HepG2 (cell line): ENCODE measurements at regions not wholly inside any gene's neighbourhood (a gene's known extent, or its start where the extent isn't known, plus 50 kb on each side); places are given as distances from the start of the nearest gene placed in this dataset.

Experiments
- ATAC-seq: fragments of 200-7000 bp; cut with Tn5 transposase; 3 replicates; pipeline ENCODE4 v1.9.1; 2020; ENCODE audit warnings: mild to moderate bottlenecking, moderate library complexity
- BruUV-seq: library from RNA; stranded (reverse); fragments of 400-500 nt; replicated peaks from 2 replicates; lab custom pipeline; 2021; lab: Mats Ljungman, UMichigan
- CTCF ChIA-PET: fragments of 300-600 bp; formaldehyde crosslinking; extraction: SDS; loops from one replicate; lab custom pipeline; 2021; ENCODE audit warnings: low total read pairs, inconsistent platforms, low intra/inter-chr PET ratio; lab: Yijun Ruan, JAX
- POLR2A ChIA-PET: fragments of 350-600 bp; sonication (Branson Sonifier 250); formaldehyde crosslinking; loops from one replicate; lab custom pipeline; 2020; ENCODE audit warnings: antibody characterized with exemption, inconsistent platforms; lab: Yijun Ruan, JAX
- DNase-seq: peaks from one replicate; pipeline ENCODE4 v3.0.0-alpha.2; 2015; ENCODE audit warnings: low spot score
- FAIRE-seq: peaks from 3 replicates; lab custom pipeline; 2011; peaks lifted over from hg19 to GRCh38; lab: Jason Lieb, UNC
- H2AFZ ChIP-seq: one replicate; pipeline ENCODE4 v1.6.1; 2011; ENCODE audit warnings: low read length, inconsistent platforms
- H3K27ac ChIP-seq: fragments of 300-600 bp; 3 replicates; pipeline ENCODE4 v1.8.0; 2011; ENCODE audit warnings: mixed run types, mild to moderate bottlenecking, mixed read lengths, low read length, inconsistent platforms; ENCODE audit not compliant: insufficient read depth; ENCODE audit errors: extremely low read length
- H3K27me3 ChIP-seq, 2 experiments: fragments of 200-600 bp in 1 of 2; 2 replicates in 1 of 2; 3 replicates in 1 of 2; pipeline versions ENCODE4 v1.6.0 to v1.8.0; 2011; ENCODE audit warnings: low read length in 2 of 2, mild to moderate bottlenecking in 2 of 2, moderate library complexity in 2 of 2, inconsistent platforms in 1 of 2; ENCODE audit not compliant: insufficient read depth in 2 of 2, control insufficient read depth in 1 of 2
- H3K36me3 ChIP-seq, 2 experiments: fragments of 200-600 bp in 1 of 2; replicated peaks in 1 of 2; 2 replicates in 1 of 2; 3 replicates in 1 of 2; pipeline versions ENCODE4 v1.5.1 to v1.8.0; 2011; ENCODE audit warnings: low read length in 2 of 2, inconsistent platforms in 1 of 2; ENCODE audit not compliant: insufficient read depth in 2 of 2, control insufficient read depth in 1 of 2
- H3K4me1 ChIP-seq: 2 replicates; pipeline ENCODE4 v1.5.1; 2012; ENCODE audit warnings: low read length, inconsistent platforms; ENCODE audit not compliant: insufficient read depth
- H3K4me2 ChIP-seq: 2 replicates; pipeline ENCODE4 v1.6.0; 2011; ENCODE audit warnings: low read depth, low read length, inconsistent platforms
- H3K4me3 ChIP-seq, 3 experiments: fragments of 200-600 bp in 1 of 3; sonication (generic), shearing (Covaris generic) in 1 of 3; replicated peaks in 1 of 3; 2 replicates each; pipeline ENCODE4 v1.5.1; 2011 to 2016; ENCODE audit warnings: low read length in 3 of 3, inconsistent platforms in 2 of 3, low read depth in 2 of 3, mild to moderate bottlenecking in 2 of 3, control low read depth in 1 of 3, mixed read lengths in 1 of 3; ENCODE audit not compliant: insufficient read depth in 1 of 3
- H3K79me2 ChIP-seq: one replicate; pipeline ENCODE4 v1.6.1; 2011; ENCODE audit warnings: low read length, inconsistent platforms; ENCODE audit not compliant: insufficient read depth
- H3K9ac ChIP-seq: 2 replicates; pipeline ENCODE4 v1.6.0; 2011; ENCODE audit warnings: mild to moderate bottlenecking, low read depth, low read length, inconsistent platforms; ENCODE audit not compliant: insufficient read depth
- H3K9me3 ChIP-seq: 2 replicates; pipeline ENCODE4 v1.5.1; 2012; ENCODE audit warnings: mild to moderate bottlenecking, low read length
- H4K20me1 ChIP-seq: 2 replicates; pipeline ENCODE4 v1.6.0; 2011; ENCODE audit warnings: inconsistent platforms, mild to moderate bottlenecking, low read length, moderate library complexity; ENCODE audit not compliant: insufficient read depth
- BCLAF1 ChIP-seq: fragments of 450-650 bp; IDR thresholded peaks from 2 replicates; pipeline ENCODE4 v1.6.1; 2017; ENCODE audit warnings: mild to moderate bottlenecking
- POLR2A ChIP-seq, 2 experiments: IDR thresholded peaks; 2 replicates each; pipeline ENCODE4 v1.6.1; 2011; ENCODE audit warnings: low read depth in 2 of 2, low read length in 2 of 2, mild to moderate bottlenecking in 1 of 2, moderate library complexity in 1 of 2; ENCODE audit not compliant: insufficient read depth in 1 of 2
- TEAD2 ChIP-seq: sonication (generic); formaldehyde crosslinking; IDR thresholded peaks from 2 replicates; pipeline ENCODE4 v1.9.0; 2021; ENCODE audit warnings: missing genetic modification reagents
- ZBTB46 ChIP-seq: sonication (generic); formaldehyde crosslinking; IDR thresholded peaks from 2 replicates; pipeline ENCODE4 v1.4.0; 2020; ENCODE audit warnings: mild to moderate bottlenecking, missing genetic modification reagents, borderline replicate concordance
- ZNF20 ChIP-seq: sonication (generic); formaldehyde crosslinking; IDR thresholded peaks from 2 replicates; pipeline ENCODE4 v1.4.0; 2020; ENCODE audit warnings: mild to moderate bottlenecking, moderate library complexity, missing genetic modification reagents
- WGBS: methylation state at CpG from one replicate; pipeline ENCODE4 v1.1.6; 2017; ENCODE audit warnings: low lambda C conversion rate; 5-methylcytosine and 5-hydroxymethylcytosine counted together
- in situ Hi-C: cut with HindIII; loops from 2 replicates; pipeline ENCODE4 v1.10.0; 2017; ENCODE audit warnings: low pct_unique_long_range_greater_than_20kb; ENCODE audit not compliant: extremely low pct_ligation_motif_present
- intact Hi-C: fragments of 100-400 bp; cut with micrococcal nuclease; formaldehyde crosslinking; loops from one replicate; pipeline ENCODE4 v1.10.0; 2022; ENCODE audit not compliant: unreplicated experiment
- TF ChIP-seq, protein P1 (sequence below): sonication (generic); formaldehyde crosslinking; IDR thresholded peaks from 2 replicates; pipeline ENCODE4 v1.5.0; 2020; ENCODE audit warnings: mild to moderate bottlenecking, missing genetic modification reagents

GRCh38 chrX:147533426-147533825 is 378.3 kb upstream of the FMR1 start:
- ChIA-PET POLR2A (no interaction called here), CTCF (no interaction called here)
- no peak for FAIRE-seq
- Histone ChIP-seq H3K9ac (no peak overlapping the region), H3K79me2 (no peaks in the 10 kb centered on the region), H3K36me3 (no peaks in the 10 kb centered on the region), H3K9me3 (no peaks in the 10 kb centered on the region), H4K20me1 (no peaks in the 10 kb centered on the region), H3K4me1 (no peaks in the 10 kb centered on the region), H2AFZ (no peak overlapping the region), H3K27ac (no peak overlapping the region), H3K4me3 (no peak overlapping the region), H3K4me2 (no peak overlapping the region), H3K27me3 (no peaks in the 10 kb centered on the region)
- TF ChIP-seq, protein P1, sequence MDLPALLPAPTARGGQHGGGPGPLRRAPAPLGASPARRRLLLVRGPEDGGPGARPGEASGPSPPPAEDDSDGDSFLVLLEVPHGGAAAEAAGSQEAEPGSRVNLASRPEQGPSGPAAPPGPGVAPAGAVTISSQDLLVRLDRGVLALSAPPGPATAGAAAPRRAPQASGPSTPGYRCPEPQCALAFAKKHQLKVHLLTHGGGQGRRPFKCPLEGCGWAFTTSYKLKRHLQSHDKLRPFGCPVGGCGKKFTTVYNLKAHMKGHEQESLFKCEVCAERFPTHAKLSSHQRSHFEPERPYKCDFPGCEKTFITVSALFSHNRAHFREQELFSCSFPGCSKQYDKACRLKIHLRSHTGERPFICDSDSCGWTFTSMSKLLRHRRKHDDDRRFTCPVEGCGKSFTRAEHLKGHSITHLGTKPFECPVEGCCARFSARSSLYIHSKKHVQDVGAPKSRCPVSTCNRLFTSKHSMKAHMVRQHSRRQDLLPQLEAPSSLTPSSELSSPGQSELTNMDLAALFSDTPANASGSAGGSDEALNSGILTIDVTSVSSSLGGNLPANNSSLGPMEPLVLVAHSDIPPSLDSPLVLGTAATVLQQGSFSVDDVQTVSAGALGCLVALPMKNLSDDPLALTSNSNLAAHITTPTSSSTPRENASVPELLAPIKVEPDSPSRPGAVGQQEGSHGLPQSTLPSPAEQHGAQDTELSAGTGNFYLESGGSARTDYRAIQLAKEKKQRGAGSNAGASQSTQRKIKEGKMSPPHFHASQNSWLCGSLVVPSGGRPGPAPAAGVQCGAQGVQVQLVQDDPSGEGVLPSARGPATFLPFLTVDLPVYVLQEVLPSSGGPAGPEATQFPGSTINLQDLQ (CRISPR knock-in tag): no peak
- TF ChIP-seq ZBTB46 (no peak), ZNF20 (CRISPR knock-in tag) (no peak), TEAD2 (CRISPR knock-in tag) (no peak)
- no peak for DNase-seq
- BruUV-seq: no TSS peak
- 2% methylated on average over 3 of the region's 3 CpGs for WGBS
- in situ Hi-C loops: no loop called here
- ATAC-seq: no peak
- intact Hi-C loops: no loop called here

DNA sequence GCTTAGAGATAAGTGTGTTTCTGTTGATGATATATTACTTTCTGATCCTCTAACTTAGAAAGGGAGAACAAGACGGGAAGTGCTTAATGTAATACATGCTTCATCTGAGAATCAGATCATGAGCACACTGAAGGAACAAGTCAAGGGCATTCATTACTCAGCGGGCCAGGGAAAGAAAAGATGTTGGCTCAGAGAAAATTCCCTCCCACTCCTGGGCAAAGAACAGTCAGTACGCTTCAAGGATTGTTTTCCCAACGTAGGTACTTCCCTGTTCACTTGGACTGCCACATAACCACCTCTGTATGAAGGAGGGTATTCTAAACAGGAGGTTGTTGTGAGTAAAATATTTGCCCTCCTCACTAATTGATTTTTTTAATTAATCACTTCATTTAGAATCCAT is 374.5 kb upstream of the FMR1 start:
- Histone ChIP-seq H4K20me1 (no peaks in the 10 kb centered on the region), H3K36me3 (no peaks in the 10 kb centered on the region), H3K4me1 (no peaks in the 10 kb centered on the region), H3K27me3 (no peaks in the 10 kb centered on the region), H3K9ac (no peak overlapping the region), H3K27ac (no peak overlapping the region), H3K79me2 (no peaks in the 10 kb centered on the region), H2AFZ (no peak overlapping the region), H3K4me3 (no peak overlapping the region), H3K4me2 (no peak overlapping the region), H3K9me3 (no peaks in the 10 kb centered on the region)
- ATAC-seq (no peak), DNase-seq (no peak), FAIRE-seq (no peak)
- intact Hi-C loops: no loop called here
- ChIA-PET CTCF (no interaction called here), POLR2A (no interaction called here)
- no TSS peak for BruUV-seq
- in situ Hi-C loops: no loop called here
- WGBS: 0% methylated on average over 4 of the region's 4 CpGs
- TF ChIP-seq BCLAF1: no peak
- no peak for TF ChIP-seq POLR2A (IDR thresholded peaks at IDR 0.05; ENCODE audit: insufficient read depth in 1 of 2, low read depth in 2 of 2, low read length in 2 of 2)
